HepG2 (cell line): ENCODE measurements at regions not wholly inside any gene's neighbourhood (a gene's known extent, or its start where the extent isn't known, plus 50 kb on each side); places are given as distances from the start of the nearest gene placed in this dataset.

Source experiments
- ATAC-seq: fragments of 200-7000 bp; cut with Tn5 transposase; 3 replicates; pipeline ENCODE4 v1.9.1; 2020; ENCODE audit warnings: mild to moderate bottlenecking, moderate library complexity
- BruUV-seq: library from RNA; stranded (reverse); fragments of 400-500 nt; replicated peaks from 2 replicates; lab custom pipeline; 2021; lab: Mats Ljungman, UMichigan
- CTCF ChIA-PET: fragments of 300-600 bp; formaldehyde crosslinking; extraction: SDS; loops from one replicate; lab custom pipeline; 2021; ENCODE audit warnings: low total read pairs, inconsistent platforms, low intra/inter-chr PET ratio; lab: Yijun Ruan, JAX
- POLR2A ChIA-PET: fragments of 350-600 bp; sonication (Branson Sonifier 250); formaldehyde crosslinking; loops from one replicate; lab custom pipeline; 2020; ENCODE audit warnings: antibody characterized with exemption, inconsistent platforms; lab: Yijun Ruan, JAX
- DNase-seq: peaks from one replicate; pipeline ENCODE4 v3.0.0-alpha.2; 2015; ENCODE audit warnings: low spot score
- FAIRE-seq: peaks from 3 replicates; lab custom pipeline; 2011; peaks lifted over from hg19 to GRCh38; lab: Jason Lieb, UNC
- H2AFZ ChIP-seq: one replicate; pipeline ENCODE4 v1.6.1; 2011; ENCODE audit warnings: low read length, inconsistent platforms
- H3K27ac ChIP-seq: fragments of 300-600 bp; 3 replicates; pipeline ENCODE4 v1.8.0; 2011; ENCODE audit warnings: mixed run types, mild to moderate bottlenecking, mixed read lengths, low read length, inconsistent platforms; ENCODE audit not compliant: insufficient read depth; ENCODE audit errors: extremely low read length
- H3K27me3 ChIP-seq, 2 experiments: fragments of 200-600 bp in 1 of 2; 2 replicates in 1 of 2; 3 replicates in 1 of 2; pipeline versions ENCODE4 v1.6.0 to v1.8.0; 2011; ENCODE audit warnings: low read length in 2 of 2, mild to moderate bottlenecking in 2 of 2, moderate library complexity in 2 of 2, inconsistent platforms in 1 of 2; ENCODE audit not compliant: insufficient read depth in 2 of 2, control insufficient read depth in 1 of 2
- H3K36me3 ChIP-seq, 2 experiments: fragments of 200-600 bp in 1 of 2; replicated peaks in 1 of 2; 2 replicates in 1 of 2; 3 replicates in 1 of 2; pipeline versions ENCODE4 v1.5.1 to v1.8.0; 2011; ENCODE audit warnings: low read length in 2 of 2, inconsistent platforms in 1 of 2; ENCODE audit not compliant: insufficient read depth in 2 of 2, control insufficient read depth in 1 of 2
- H3K4me1 ChIP-seq: 2 replicates; pipeline ENCODE4 v1.5.1; 2012; ENCODE audit warnings: low read length, inconsistent platforms; ENCODE audit not compliant: insufficient read depth
- H3K4me2 ChIP-seq: 2 replicates; pipeline ENCODE4 v1.6.0; 2011; ENCODE audit warnings: low read depth, low read length, inconsistent platforms
- H3K4me3 ChIP-seq, 3 experiments: fragments of 200-600 bp in 1 of 3; sonication (generic), shearing (Covaris generic) in 1 of 3; replicated peaks in 1 of 3; 2 replicates each; pipeline ENCODE4 v1.5.1; 2011 to 2016; ENCODE audit warnings: low read length in 3 of 3, inconsistent platforms in 2 of 3, low read depth in 2 of 3, mild to moderate bottlenecking in 2 of 3, control low read depth in 1 of 3, mixed read lengths in 1 of 3; ENCODE audit not compliant: insufficient read depth in 1 of 3
- H3K79me2 ChIP-seq: one replicate; pipeline ENCODE4 v1.6.1; 2011; ENCODE audit warnings: low read length, inconsistent platforms; ENCODE audit not compliant: insufficient read depth
- H3K9ac ChIP-seq: 2 replicates; pipeline ENCODE4 v1.6.0; 2011; ENCODE audit warnings: mild to moderate bottlenecking, low read depth, low read length, inconsistent platforms; ENCODE audit not compliant: insufficient read depth
- H3K9me3 ChIP-seq: 2 replicates; pipeline ENCODE4 v1.5.1; 2012; ENCODE audit warnings: mild to moderate bottlenecking, low read length
- H4K20me1 ChIP-seq: 2 replicates; pipeline ENCODE4 v1.6.0; 2011; ENCODE audit warnings: inconsistent platforms, mild to moderate bottlenecking, low read length, moderate library complexity; ENCODE audit not compliant: insufficient read depth
- ATF7 ChIP-seq, 2 experiments: fragments of 450-650 bp in 1 of 2; sonication (generic) in 1 of 2; formaldehyde crosslinking in 1 of 2; IDR thresholded peaks; 2 replicates each; pipeline versions ENCODE4 v1.4.0 to v1.6.1; 2016 to 2020; ENCODE audit warnings: antibody characterized with exemption in 1 of 2, mild to moderate bottlenecking in 1 of 2, missing genetic modification reagents in 1 of 2
- BCL6 ChIP-seq: IDR thresholded peaks from 2 replicates; pipeline ENCODE4 v1.6.1; 2016; ENCODE audit warnings: missing genetic modification reagents, missing compliant biosample characterization
- HINFP ChIP-seq: sonication (generic); formaldehyde crosslinking; IDR thresholded peaks from 2 replicates; pipeline ENCODE4 v1.4.0; 2020; ENCODE audit warnings: low read depth, mild to moderate bottlenecking, missing genetic modification reagents
- MAF1 ChIP-seq: sonication (generic); formaldehyde crosslinking; IDR thresholded peaks from 2 replicates; pipeline ENCODE4 v1.5.0; 2020; ENCODE audit warnings: missing genetic modification reagents, borderline replicate concordance
- ZNF607 ChIP-seq: sonication (generic); formaldehyde crosslinking; IDR thresholded peaks from 2 replicates; pipeline ENCODE4 v1.5.1; 2020; ENCODE audit warnings: missing genetic modification reagents, mild to moderate bottlenecking, borderline replicate concordance
- ZNF609 ChIP-seq: sonication (generic); formaldehyde crosslinking; IDR thresholded peaks from 2 replicates; pipeline ENCODE4 v1.4.0; 2020; ENCODE audit warnings: mild to moderate bottlenecking, missing genetic modification reagents, borderline replicate concordance
- ZNF7 ChIP-seq: IDR thresholded peaks from 2 replicates; pipeline ENCODE4 v1.6.1; 2016; ENCODE audit warnings: missing biosample characterization, missing genetic modification reagents
- WGBS: methylation state at CpG from one replicate; pipeline ENCODE4 v1.1.6; 2017; ENCODE audit warnings: low lambda C conversion rate; 5-methylcytosine and 5-hydroxymethylcytosine counted together
- in situ Hi-C: cut with HindIII; loops from 2 replicates; pipeline ENCODE4 v1.10.0; 2017; ENCODE audit warnings: low pct_unique_long_range_greater_than_20kb; ENCODE audit not compliant: extremely low pct_ligation_motif_present
- intact Hi-C: fragments of 100-400 bp; cut with micrococcal nuclease; formaldehyde crosslinking; loops from one replicate; pipeline ENCODE4 v1.10.0; 2022; ENCODE audit not compliant: unreplicated experiment
- TF ChIP-seq, protein P1 (sequence below): sonication (generic); IDR thresholded peaks from 2 replicates; pipeline ENCODE4 v1.6.1; 2016; ENCODE audit warnings: low read depth, borderline replicate concordance

GRCh38 chr7:123319911-123320310, 120.1 kb upstream of the SLC13A1 start:
- H3K27ac ChIP-seq, result no peak overlapping the region
- no peaks in the 10 kb centered on the region for H3K27me3 ChIP-seq
- BruUV-seq, result no TSS peak
- no peaks in the 10 kb centered on the region for H4K20me1 ChIP-seq
- ATAC-seq, result no peak
- H3K79me2 ChIP-seq, result no peaks in the 10 kb centered on the region
- ChIA-PET POLR2A (no interaction called here), CTCF (no interaction called here)
- intact Hi-C loops (no loop called here), in situ Hi-C loops (no loop called here)
- H3K36me3 ChIP-seq, result no peaks in the 10 kb centered on the region
- WGBS, result 0% methylated on average over 3 of the region's 3 CpGs
- no peak for DNase-seq
- no peak overlapping the region for H3K4me3 ChIP-seq
- TF ChIP-seq BCL6 (CRISPR knock-in tag), result no peak
- no peak for TF ChIP-seq ZNF609
- TF ChIP-seq ZNF7, result no peak
- no peak for TF ChIP-seq MAF1 (CRISPR knock-in tag)
- no peak for TF ChIP-seq ZNF607
- no peak for TF ChIP-seq HINFP
- TF ChIP-seq, protein P1, sequence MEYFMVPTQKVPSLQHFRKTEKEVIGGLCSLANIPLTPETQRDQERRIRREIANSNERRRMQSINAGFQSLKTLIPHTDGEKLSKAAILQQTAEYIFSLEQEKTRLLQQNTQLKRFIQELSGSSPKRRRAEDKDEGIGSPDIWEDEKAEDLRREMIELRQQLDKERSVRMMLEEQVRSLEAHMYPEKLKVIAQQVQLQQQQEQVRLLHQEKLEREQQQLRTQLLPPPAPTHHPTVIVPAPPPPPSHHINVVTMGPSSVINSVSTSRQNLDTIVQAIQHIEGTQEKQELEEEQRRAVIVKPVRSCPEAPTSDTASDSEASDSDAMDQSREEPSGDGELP, result no peak
- TF ChIP-seq ATF7 (IDR thresholded peaks at IDR 0.05), result no peak
- TF ChIP-seq ATF7 (CRISPR knock-in tag; IDR thresholded peaks at IDR 0.05), result no peak
- TF ChIP-seq, all 625 proteins: peak for 0
- no peak overlapping the region for H3K4me2 ChIP-seq
- no peak overlapping the region for H3K9ac ChIP-seq
- no peak overlapping the region for H2AFZ ChIP-seq
- H3K9me3 ChIP-seq, result peaks cover 29% of the 10 kb centered on the region
- no peak for FAIRE-seq
- H3K4me1 ChIP-seq, result no peaks in the 10 kb centered on the region
